Ishikawa (cell line): ENCODE measurements at regions not wholly inside any gene's neighbourhood (a gene's known extent, or its start where the extent isn't known, plus 50 kb on each side); places are given as distances from the start of the nearest gene placed in this dataset.

Experiments used
- CEBPB ChIP-seq: IDR thresholded peaks from 2 replicates; pipeline ENCODE4 v1.6.1; 2012
- EP300 ChIP-seq: IDR thresholded peaks from 2 replicates; pipeline ENCODE4 v1.6.1; 2012; ENCODE audit warnings: borderline replicate concordance
- FOXM1 ChIP-seq: IDR thresholded peaks from 2 replicates; pipeline ENCODE4 v1.6.1; 2012; ENCODE audit warnings: low read depth, borderline replicate concordance
- NFIC ChIP-seq: IDR thresholded peaks from 2 replicates; pipeline ENCODE4 v1.6.1; 2012
- TAF1 ChIP-seq: IDR thresholded peaks from 2 replicates; pipeline ENCODE4 v1.6.1; 2012; ENCODE audit warnings: low read depth, mild to moderate bottlenecking
- TCF12 ChIP-seq: IDR thresholded peaks from 2 replicates; pipeline ENCODE4 v1.6.1; 2012; ENCODE audit warnings: low read depth
- YY1 ChIP-seq: IDR thresholded peaks from 2 replicates; pipeline ENCODE4 v1.6.1; 2012; ENCODE audit warnings: low read depth
- TF ChIP-seq, protein P1 (sequence below): IDR thresholded peaks from 2 replicates; pipeline ENCODE4 v1.6.1; 2012; ENCODE audit warnings: low read depth, mild to moderate bottlenecking
- TF ChIP-seq, protein P2 (sequence below): IDR thresholded peaks from 2 replicates; pipeline ENCODE4 v1.6.1; 2012

DNA sequence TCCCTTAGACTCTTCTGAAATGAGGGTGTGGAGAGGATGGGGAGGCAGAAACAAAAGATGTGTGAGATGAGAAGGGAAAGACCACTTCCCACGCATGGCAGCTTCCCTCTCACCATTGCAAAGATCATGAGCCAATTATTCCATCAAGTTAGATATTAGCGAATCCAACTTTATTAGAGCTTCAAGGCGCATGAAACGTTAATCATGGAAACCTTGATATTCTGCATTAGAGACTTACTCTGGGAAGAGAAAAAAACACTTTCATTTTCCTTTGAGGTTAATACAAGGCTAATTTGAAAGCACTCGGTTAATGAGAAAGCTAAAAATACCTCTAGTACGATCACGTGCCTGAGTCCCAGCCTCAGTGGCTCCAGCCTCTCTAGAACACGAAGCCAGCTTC, 220.6 kb upstream of the RPL38 start:
- TF ChIP-seq, protein P1, sequence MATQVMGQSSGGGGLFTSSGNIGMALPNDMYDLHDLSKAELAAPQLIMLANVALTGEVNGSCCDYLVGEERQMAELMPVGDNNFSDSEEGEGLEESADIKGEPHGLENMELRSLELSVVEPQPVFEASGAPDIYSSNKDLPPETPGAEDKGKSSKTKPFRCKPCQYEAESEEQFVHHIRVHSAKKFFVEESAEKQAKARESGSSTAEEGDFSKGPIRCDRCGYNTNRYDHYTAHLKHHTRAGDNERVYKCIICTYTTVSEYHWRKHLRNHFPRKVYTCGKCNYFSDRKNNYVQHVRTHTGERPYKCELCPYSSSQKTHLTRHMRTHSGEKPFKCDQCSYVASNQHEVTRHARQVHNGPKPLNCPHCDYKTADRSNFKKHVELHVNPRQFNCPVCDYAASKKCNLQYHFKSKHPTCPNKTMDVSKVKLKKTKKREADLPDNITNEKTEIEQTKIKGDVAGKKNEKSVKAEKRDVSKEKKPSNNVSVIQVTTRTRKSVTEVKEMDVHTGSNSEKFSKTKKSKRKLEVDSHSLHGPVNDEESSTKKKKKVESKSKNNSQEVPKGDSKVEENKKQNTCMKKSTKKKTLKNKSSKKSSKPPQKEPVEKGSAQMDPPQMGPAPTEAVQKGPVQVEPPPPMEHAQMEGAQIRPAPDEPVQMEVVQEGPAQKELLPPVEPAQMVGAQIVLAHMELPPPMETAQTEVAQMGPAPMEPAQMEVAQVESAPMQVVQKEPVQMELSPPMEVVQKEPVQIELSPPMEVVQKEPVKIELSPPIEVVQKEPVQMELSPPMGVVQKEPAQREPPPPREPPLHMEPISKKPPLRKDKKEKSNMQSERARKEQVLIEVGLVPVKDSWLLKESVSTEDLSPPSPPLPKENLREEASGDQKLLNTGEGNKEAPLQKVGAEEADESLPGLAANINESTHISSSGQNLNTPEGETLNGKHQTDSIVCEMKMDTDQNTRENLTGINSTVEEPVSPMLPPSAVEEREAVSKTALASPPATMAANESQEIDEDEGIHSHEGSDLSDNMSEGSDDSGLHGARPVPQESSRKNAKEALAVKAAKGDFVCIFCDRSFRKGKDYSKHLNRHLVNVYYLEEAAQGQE, result no peak
- TF ChIP-seq, protein P2, sequence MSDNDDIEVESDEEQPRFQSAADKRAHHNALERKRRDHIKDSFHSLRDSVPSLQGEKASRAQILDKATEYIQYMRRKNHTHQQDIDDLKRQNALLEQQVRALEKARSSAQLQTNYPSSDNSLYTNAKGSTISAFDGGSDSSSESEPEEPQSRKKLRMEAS, result no peak
- no peak for TF ChIP-seq YY1
- no peak for TF ChIP-seq TCF12
- no peak for TF ChIP-seq FOXM1
- TF ChIP-seq EP300, result no peak
- no peak for TF ChIP-seq TAF1
- TF ChIP-seq CEBPB, result no peak
- TF ChIP-seq NFIC, result no peak
